ENCODE measurements at regions not wholly inside any gene's neighbourhood (a gene's known extent, or its start where the extent isn't known, plus 50 kb on each side); places are given as distances from the start of the nearest gene placed in this dataset.
"Not testable (repeated sequence)": the region's sequence is repeated elsewhere in the genome, so short reads cannot be mapped to it uniquely, and the experiment has no call there.

- DNase-seq, result no peak
Measured at GRCh38 chr3:118097660-118098059, 937.0 kb downstream of the IGSF11 start.

- no peak for DNase-seq
Measured at GRCh38 chr3:118098827-118099226, 935.8 kb downstream of the IGSF11 start.

GRCh38 chr3:118101891-118102290, 932.8 kb downstream of the IGSF11 start:
- DNase-seq, result no peak

GRCh38 chr3:118102737-118103136, 931.9 kb downstream of the IGSF11 start:
- no peak for DNase-seq

- DNase-seq, result no peak
Measured at GRCh38 chr3:118108201-118108600, 926.4 kb downstream of the IGSF11 start.

GRCh38 chr3:118108769-118109168, 925.9 kb downstream of the IGSF11 start:
- no peak for DNase-seq

- no peak for DNase-seq
Measured at GRCh38 chr3:118110211-118110610, 924.4 kb downstream of the IGSF11 start.

- DNase-seq, result no peak
Measured at GRCh38 chr3:118116991-118117390, 917.7 kb downstream of the IGSF11 start.

GRCh38 chr3:118126751-118127150, 907.9 kb downstream of the IGSF11 start:
- DNase-seq, result no peak

GRCh38 chr3:118127992-118128391, 906.7 kb downstream of the IGSF11 start:
- no peak for DNase-seq

GRCh38 chr3:118128886-118129285, 905.8 kb downstream of the IGSF11 start:
- no peak for DNase-seq

- no peak for DNase-seq
Measured at GRCh38 chr3:118137778-118138177, 896.9 kb downstream of the IGSF11 start.

GRCh38 chr3:118144919-118145318, 889.7 kb downstream of the IGSF11 start:
- DNase-seq, result no peak

GRCh38 chr3:118146658-118147375, 887.8 kb downstream of the IGSF11 start:
- DNase-seq, result no peak

GRCh38 chr3:118151164-118151563, 883.5 kb downstream of the IGSF11 start:
- DNase-seq, result no peak

GRCh38 chr3:118162627-118163588, 871.7 kb downstream of the IGSF11 start:
- not testable (repeated sequence) for DNase-seq

GRCh38 chr3:118165413-118165812, 869.2 kb downstream of the IGSF11 start:
- DNase-seq, result no peak

- DNase-seq, result no peak
Measured at GRCh38 chr3:118167571-118167970, 867.1 kb downstream of the IGSF11 start.

GRCh38 chr3:118168175-118168574, 866.5 kb downstream of the IGSF11 start:
- DNase-seq, result no peak

- no peak for DNase-seq
Measured at GRCh38 chr3:118171236-118171852, 863.3 kb downstream of the IGSF11 start.

- DNase-seq, result no peak
Measured at GRCh38 chr3:118180853-118181252, 853.8 kb downstream of the IGSF11 start.

GRCh38 chr3:118181274-118181673, 853.4 kb downstream of the IGSF11 start:
- DNase-seq, result no peak

GRCh38 chr3:118186051-118186450, 848.6 kb downstream of the IGSF11 start:
- no peak for DNase-seq
